SH-SY5Y (cell line): ENCODE measurements at regions not wholly inside any gene's neighbourhood (a gene's known extent, or its start where the extent isn't known, plus 50 kb on each side); places are given as distances from the start of the nearest gene placed in this dataset.

ENCODE experiments used
- GATA2 ChIP-seq: IDR thresholded peaks from 2 replicates; pipeline ENCODE4 v1.6.1; 2011; ENCODE audit warnings: mild to moderate bottlenecking, low read depth, low read length
- GATA3 ChIP-seq: IDR thresholded peaks from 2 replicates; pipeline ENCODE4 v1.6.1; 2011; ENCODE audit warnings: low read depth, mild to moderate bottlenecking, low read length, moderate library complexity

DNA sequence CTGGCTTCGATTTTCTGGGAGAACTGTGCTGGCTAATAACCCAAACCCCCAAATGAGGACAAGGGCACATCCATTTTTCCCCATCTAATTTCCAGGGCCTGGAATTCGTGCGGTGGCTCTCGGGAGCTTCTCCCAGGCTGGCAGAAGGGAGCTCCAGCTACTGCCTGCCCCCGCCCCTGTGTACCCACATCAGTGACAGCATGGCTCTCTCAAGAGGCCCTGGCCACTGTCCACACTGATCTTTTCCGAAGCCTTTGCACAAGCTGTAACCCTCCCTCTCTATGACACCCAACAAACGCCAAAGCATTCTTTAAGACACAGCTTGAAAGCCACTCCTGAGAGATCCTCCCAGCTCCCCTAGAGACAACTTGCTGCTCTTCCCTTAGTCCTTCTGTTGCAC is 73.1 kb downstream of the ZIC5 start:
- no peak for TF ChIP-seq GATA2
- TF ChIP-seq GATA3, result no peak
